Panc1 (cell line): ENCODE measurements at regions not wholly inside any gene's neighbourhood (a gene's known extent, or its start where the extent isn't known, plus 50 kb on each side); places are given as distances from the start of the nearest gene placed in this dataset.

ENCODE experiments used
- ATAC-seq: fragments of 200-7000 bp; cut with Tn5 transposase; 2 replicates; pipeline ENCODE4 v1.9.1; 2020; ENCODE audit warnings: mild to moderate bottlenecking, moderate library complexity
- BruUV-seq: library from RNA; stranded (reverse); fragments of 400-500 nt; replicated peaks from 2 replicates; lab custom pipeline; 2021; lab: Mats Ljungman, UMichigan
- CTCF ChIA-PET: fragments of 300-600 bp; sonication (Branson Sonifier 250); formaldehyde crosslinking; loops from one replicate; lab custom pipeline; 2022; ENCODE audit warnings: antibody characterized with exemption; lab: Charles Lee
- POLR2A ChIA-PET: fragments of 300-600 bp; sonication (Branson Sonifier 250); formaldehyde crosslinking; loops from one replicate; lab custom pipeline; 2022; ENCODE audit warnings: antibody characterized with exemption; lab: Charles Lee
- DNase-seq: peaks from one replicate; pipeline ENCODE4 v3.0.0-alpha.2; 2010; ENCODE audit warnings: low read depth, low spot score
- H3K27ac ChIP-seq: 2 replicates; pipeline ENCODE4 v1.5.1; 2011; ENCODE audit warnings: mild to moderate bottlenecking, low read length, inconsistent platforms
- H3K27me3 ChIP-seq: fragments of 200-500 bp; sonication (Bioruptor generic); 2 replicates; pipeline ENCODE4 v1.6.0; 2014; ENCODE audit warnings: low read length, inconsistent platforms; ENCODE audit not compliant: control insufficient read depth, insufficient read depth
- H3K36me3 ChIP-seq: fragments of 200-500 bp; sonication (Bioruptor generic); 2 replicates; pipeline ENCODE4 v1.5.1; 2014; ENCODE audit warnings: inconsistent platforms, mild to moderate bottlenecking, low read length, moderate library complexity; ENCODE audit not compliant: control insufficient read depth, insufficient read depth
- H3K4me1 ChIP-seq: 2 replicates; pipeline ENCODE4 v1.5.1; 2011; ENCODE audit warnings: inconsistent platforms, mild to moderate bottlenecking, low read length, moderate library complexity; ENCODE audit not compliant: control insufficient read depth, insufficient read depth
- H3K4me3 ChIP-seq, 2 experiments: 2 replicates each; pipeline ENCODE4 v1.5.1; 2011 to 2012; ENCODE audit warnings: low read depth in 2 of 2, low read length in 2 of 2, mild to moderate bottlenecking in 2 of 2, inconsistent platforms in 1 of 2, moderate library complexity in 1 of 2
- H3K9me3 ChIP-seq: fragments of 200-500 bp; sonication (Bioruptor generic); 2 replicates; pipeline ENCODE4 v1.5.1; 2014; ENCODE audit warnings: low read depth, mild to moderate bottlenecking, inconsistent platforms, low read length, moderate library complexity; ENCODE audit not compliant: control insufficient read depth, insufficient read depth
- CTCF ChIP-seq: fragments of 450-650 bp; IDR thresholded peaks from 2 replicates; pipeline ENCODE4 v1.5.1; 2017; ENCODE audit warnings: mild to moderate bottlenecking
- POLR2AphosphoS5 ChIP-seq: IDR thresholded peaks from 2 replicates; pipeline ENCODE4 v1.6.1; 2012; ENCODE audit warnings: mild to moderate bottlenecking, low read depth, low read length, moderate library complexity
- REST ChIP-seq, 2 experiments: IDR thresholded peaks; 2 replicates each; pipeline ENCODE4 v1.6.1; 2011 to 2012; ENCODE audit warnings: low read depth in 2 of 2, control low read depth in 1 of 2, low read length in 1 of 2, mild to moderate bottlenecking in 1 of 2, moderate library complexity in 1 of 2; ENCODE audit not compliant: insufficient read depth in 1 of 2
- SIN3A ChIP-seq: IDR thresholded peaks from 2 replicates; pipeline ENCODE4 v1.6.1; 2012; ENCODE audit warnings: low read depth, mild to moderate bottlenecking, low read length, moderate library complexity, borderline replicate concordance; ENCODE audit not compliant: insufficient read depth
- TCF7L2 ChIP-seq: IDR thresholded peaks from 2 replicates; pipeline ENCODE4 v1.6.1; 2011; ENCODE audit warnings: mild to moderate bottlenecking, low read depth, low read length, inconsistent platforms
- in situ Hi-C: cut with HindIII; loops from 2 replicates; pipeline ENCODE4 v1.10.0; 2016; ENCODE audit warnings: low sequenced_read_pairs, low pct_unique_long_range_greater_than_20kb
- intact Hi-C: fragments of 100-400 bp; cut with micrococcal nuclease; formaldehyde crosslinking; loops from one replicate; pipeline ENCODE4 v1.10.0; 2022; ENCODE audit not compliant: unreplicated experiment

- H3K4me3 ChIP-seq = no peak overlapping the region
- H3K9me3 ChIP-seq = no peaks in the 10 kb centered on the region
- POLR2A ChIA-PET = no interaction called here
- no peaks in the 10 kb centered on the region for H3K36me3 ChIP-seq
- H3K4me1 ChIP-seq = no peaks in the 10 kb centered on the region
- H3K27me3 ChIP-seq = no peaks in the 10 kb centered on the region
- ATAC-seq = no peak
- intact Hi-C loops (no loop called here), in situ Hi-C loops (no loop called here)
- H3K27ac ChIP-seq = no peak overlapping the region
- DNase-seq = no peak
- BruUV-seq = no TSS peak
- CTCF ChIA-PET = no interaction called here
- TF ChIP-seq CTCF = no peak
- no peak for TF ChIP-seq REST (IDR thresholded peaks at IDR 0.05; ENCODE audit: insufficient read depth in 1 of 2, low read depth in 2 of 2, low read length in 1 of 2)
- TF ChIP-seq POLR2AphosphoS5 = no peak
Observed at GRCh38 chr18:38174173-38174572, 608.6 kb upstream of the CELF4 start.

- no TSS peak for BruUV-seq
- ChIA-PET CTCF (no interaction called here), POLR2A (no interaction called here)
- in situ Hi-C loops (no loop called here), intact Hi-C loops (no loop called here)
- ATAC-seq = no peak
- Histone ChIP-seq H3K4me3 (no peak overlapping the region), H3K27ac (no peak overlapping the region), H3K27me3 (no peaks in the 10 kb centered on the region), H3K9me3 (no peaks in the 10 kb centered on the region), H3K36me3 (no peaks in the 10 kb centered on the region), H3K4me1 (no peaks in the 10 kb centered on the region)
- TF ChIP-seq REST (IDR thresholded peaks at IDR 0.05; ENCODE audit: insufficient read depth in 1 of 2, low read depth in 2 of 2, low read length in 1 of 2) (no peak), SIN3A (no peak), POLR2AphosphoS5 (no peak), TCF7L2 (no peak), CTCF (no peak)
- no peak for DNase-seq
Observed at GRCh38 chr18:38170845-38171244, 605.2 kb upstream of the CELF4 start.
